Caco-2 (cell line): ENCODE measurements at regions not wholly inside any gene's neighbourhood (a gene's known extent, or its start where the extent isn't known, plus 50 kb on each side); places are given as distances from the start of the nearest gene placed in this dataset.

Experiments
- BruUV-seq: library from RNA; stranded (reverse); fragments of 400-500 nt; replicated peaks from 2 replicates; lab custom pipeline; 2021; lab: Mats Ljungman, UMichigan
- CTCF ChIA-PET: fragments of 300-600 bp; sonication (Branson Sonifier 250); formaldehyde crosslinking; loops from one replicate; lab custom pipeline; 2022; ENCODE audit warnings: antibody characterized with exemption; lab: Charles Lee
- POLR2A ChIA-PET: fragments of 300-600 bp; sonication (Branson Sonifier 250); formaldehyde crosslinking; loops from one replicate; lab custom pipeline; 2022; ENCODE audit warnings: antibody characterized with exemption; lab: Charles Lee
- DNase-seq, 2 experiments: peaks; one replicate each; pipeline versions ENCODE4 v3.0.0 to v3.0.0-alpha.2; 2020 to 2022
- H3K27me3 ChIP-seq: replicated peaks from 2 replicates; pipeline ENCODE4 v1.6.0; 2011; ENCODE audit warnings: low read length; ENCODE audit not compliant: control insufficient read depth, insufficient read depth
- H3K36me3 ChIP-seq: 2 replicates; pipeline ENCODE4 v1.5.1; 2011; ENCODE audit warnings: low read length; ENCODE audit not compliant: control insufficient read depth, insufficient read depth
- H3K4me1 ChIP-seq: fragments of 250-450 bp; sonication (Bioruptor Pico); 2 replicates; pipeline ENCODE4 v1.5.1; 2020; ENCODE audit warnings: mild to moderate bottlenecking
- H3K4me3 ChIP-seq: 2 replicates; pipeline ENCODE4 v1.5.1; 2011; ENCODE audit warnings: low read depth, mild to moderate bottlenecking, control low read depth, low read length
- H3K9me3 ChIP-seq: fragments of 250-450 bp; sonication (Bioruptor Pico); 2 replicates; pipeline ENCODE4 v1.5.1; 2020; ENCODE audit warnings: mild to moderate bottlenecking, moderate library complexity
- H3K27ac Mint-ChIP-seq: one replicate; pipeline ENCODE4 v1.8.0; 2022; ENCODE audit warnings: mixed read lengths; ENCODE audit not compliant: unreplicated experiment
- H3K27me3 Mint-ChIP-seq: one replicate; pipeline ENCODE4 v1.8.0; 2022; ENCODE audit warnings: mixed read lengths; ENCODE audit not compliant: insufficient read depth, unreplicated experiment
- H3K36me3 Mint-ChIP-seq: one replicate; pipeline ENCODE4 v1.8.0; 2022; ENCODE audit warnings: mild to moderate bottlenecking, mixed read lengths; ENCODE audit not compliant: insufficient read depth, unreplicated experiment
- H3K4me1 Mint-ChIP-seq: one replicate; pipeline ENCODE4 v1.8.0; 2022; ENCODE audit warnings: low read depth, mixed read lengths; ENCODE audit not compliant: unreplicated experiment
- H3K4me3 Mint-ChIP-seq: one replicate; pipeline ENCODE4 v1.8.0; 2022; ENCODE audit warnings: mild to moderate bottlenecking, moderate library complexity, mixed read lengths; ENCODE audit not compliant: unreplicated experiment
- H3K9me3 Mint-ChIP-seq: one replicate; pipeline ENCODE4 v1.8.0; 2022; ENCODE audit warnings: mixed read lengths; ENCODE audit not compliant: unreplicated experiment
- CTCF ChIP-seq, 2 experiments: fragments of 200-600 bp in 1 of 2; IDR thresholded peaks; 1 replicate in 1 of 2; 2 replicates in 1 of 2; pipeline versions ENCODE4 v1.5.1 to v1.8.0; 2011 to 2022; ENCODE audit warnings: antibody characterized with exemption in 1 of 2, control low read depth in 1 of 2, inconsistent platforms in 1 of 2, low read depth in 1 of 2, low read length in 1 of 2, mild to moderate bottlenecking in 1 of 2, moderate library complexity in 1 of 2; ENCODE audit not compliant: insufficient read depth in 1 of 2, severe bottlenecking in 1 of 2, unreplicated experiment in 1 of 2
- intact Hi-C: fragments of 100-400 bp; cut with micrococcal nuclease; formaldehyde crosslinking; loops from one replicate; pipeline ENCODE4 v1.10.0; 2022; ENCODE audit not compliant: unreplicated experiment

GRCh38 chr1:227451954-227452353, 111.4 kb upstream of the ZNF678 start:
- intact Hi-C loops, result no loop called here
- POLR2A ChIA-PET, result no interaction called here
- no peaks in the 10 kb centered on the region for H3K36me3 Mint-ChIP-seq
- Histone ChIP-seq H3K36me3 (no peaks in the 10 kb centered on the region), H3K27me3 (no peaks in the 10 kb centered on the region), H3K4me1 (no peaks in the 10 kb centered on the region), H3K4me3 (no peak overlapping the region), H3K9me3 (no peaks in the 10 kb centered on the region)
- no peak for TF ChIP-seq CTCF (IDR thresholded peaks at IDR 0.05; ENCODE audit: insufficient read depth in 1 of 2, low read depth in 1 of 2, low read length in 1 of 2, severe bottlenecking in 1 of 2, unreplicated experiment in 1 of 2)
- H3K4me1 Mint-ChIP-seq, result no peaks in the 10 kb centered on the region
- no peak for DNase-seq
- no peak overlapping the region for H3K4me3 Mint-ChIP-seq
- no peaks in the 10 kb centered on the region for H3K9me3 Mint-ChIP-seq
- no peak overlapping the region for H3K27ac Mint-ChIP-seq
- peaks cover 18% of the 10 kb centered on the region for H3K27me3 Mint-ChIP-seq
- CTCF ChIA-PET, result no interaction called here
- BruUV-seq, result no TSS peak

GRCh38 chr1:227451057-227451456, 112.3 kb upstream of the ZNF678 start:
- BruUV-seq, result no TSS peak
- Mint-ChIP-seq H3K4me3 (no peak overlapping the region), H3K9me3 (no peaks in the 10 kb centered on the region), H3K36me3 (no peaks in the 10 kb centered on the region), H3K27me3 (peaks cover 11% of the 10 kb centered on the region), H3K4me1 (no peaks in the 10 kb centered on the region), H3K27ac (no peak overlapping the region)
- H3K9me3 ChIP-seq, result no peaks in the 10 kb centered on the region
- DNase-seq, result no peak
- TF ChIP-seq CTCF (IDR thresholded peaks at IDR 0.05; ENCODE audit: insufficient read depth in 1 of 2, low read depth in 1 of 2, low read length in 1 of 2, severe bottlenecking in 1 of 2, unreplicated experiment in 1 of 2), result no peak
- intact Hi-C loops, result no loop called here
- H3K27me3 ChIP-seq, result no peaks in the 10 kb centered on the region
- H3K36me3 ChIP-seq, result no peaks in the 10 kb centered on the region
- ChIA-PET POLR2A (no interaction called here), CTCF (interaction anchor here (0.5 kb wide), 1 partner anchor 450 kb away, joined by 4 read pairs; no protein-coding TSS in a partner anchor)
- no peaks in the 10 kb centered on the region for H3K4me1 ChIP-seq
- no peak overlapping the region for H3K4me3 ChIP-seq

- no peaks in the 10 kb centered on the region for H3K36me3 ChIP-seq
- intact Hi-C loops, result no loop called here
- no peaks in the 10 kb centered on the region for H3K4me1 ChIP-seq
- H3K36me3 Mint-ChIP-seq, result no peaks in the 10 kb centered on the region
- H3K27me3 ChIP-seq, result no peaks in the 10 kb centered on the region
- H3K9me3 Mint-ChIP-seq, result no peaks in the 10 kb centered on the region
- BruUV-seq, result no TSS peak
- POLR2A ChIA-PET, result no interaction called here
- H3K4me3 ChIP-seq, result no peak overlapping the region
- no peak overlapping the region for H3K4me3 Mint-ChIP-seq
- DNase-seq, result no peak
- peaks cover 10% of the 10 kb centered on the region for H3K27me3 Mint-ChIP-seq
- no peak for TF ChIP-seq CTCF (IDR thresholded peaks at IDR 0.05; ENCODE audit: insufficient read depth in 1 of 2, low read depth in 1 of 2, low read length in 1 of 2, severe bottlenecking in 1 of 2, unreplicated experiment in 1 of 2)
- H3K9me3 ChIP-seq, result no peaks in the 10 kb centered on the region
- no peak overlapping the region for H3K27ac Mint-ChIP-seq
- CTCF ChIA-PET, result interaction anchor here (0.5 to 0.7 kb wide), 2 partner anchors 451 to 455 kb away, joined by 3 to 4 read pairs; no protein-coding TSS in a partner anchor
- no peaks in the 10 kb centered on the region for H3K4me1 Mint-ChIP-seq
These were observed 112.9 kb upstream of the ZNF678 start for GRCh38 chr1:227450489-227450888.
